ENCODE measurements at regions not wholly inside any gene's neighbourhood (a gene's known extent, or its start where the extent isn't known, plus 50 kb on each side); places are given as distances from the start of the nearest gene placed in this dataset.

GRCh38 chr22:26800858-26801257 is 143.5 kb downstream of the MIAT start:
- Histone ChIP-seq H3K79me1 (ENCODE audit: low read depth, low read length) (no peaks in the 10 kb centered on the region), H3K56ac (replicated peaks; ENCODE audit: insufficient read length, low read depth, low read length) (no peak overlapping the region), H2BK5ac (ENCODE audit: low read depth, low read length) (no peak overlapping the region), H4K91ac (replicated peaks; ENCODE audit: insufficient read length, low read length) (no peak overlapping the region), H3K27ac (ENCODE audit: low read depth, low read length) (no peak overlapping the region), H4K20me1 (replicated peaks in 1 of 2; ENCODE audit: control insufficient read depth in 1 of 2, insufficient read depth in 2 of 2, low read length in 2 of 2) (no peaks in the 10 kb centered on the region), H3K4ac (replicated peaks; ENCODE audit: insufficient read length, low read depth, low read length) (no peak overlapping the region), H2BK120ac (replicated peaks; ENCODE audit: low read depth, low read length) (no peak overlapping the region), H3K9me3 (ENCODE audit: insufficient read depth in 2 of 2, low read depth in 1 of 2, low read length in 1 of 2) (no peaks in the 10 kb centered on the region), H3K14ac (ENCODE audit: insufficient read length) (no peak overlapping the region), H2AFZ (ENCODE audit: low read length) (no peak overlapping the region), H3K79me2 (ENCODE audit: control insufficient read depth in 1 of 2, insufficient read depth in 2 of 2, low read length in 2 of 2) (no peaks in the 10 kb centered on the region), H3K23me2 (ENCODE audit: low read depth, low read length) (no peaks in the 10 kb centered on the region; the same call in 1 of the 2 replicates), H2BK12ac (ENCODE audit: low read depth, low read length) (no peak overlapping the region), H3K4me3 (ENCODE audit: extremely low read depth in 1 of 4, insufficient read depth in 2 of 4, low read depth in 3 of 4, low read length in 4 of 4) (no peak overlapping the region), H2BK20ac (ENCODE audit: low read length) (no peak overlapping the region), H3K23ac (ENCODE audit: insufficient read length) (no peak overlapping the region), H4K5ac (ENCODE audit: insufficient read length, low read depth, low read length) (no peak overlapping the region), H3K9ac (replicated peaks in 1 of 4; ENCODE audit: extremely low read depth in 1 of 4, low read depth in 3 of 4, low read length in 3 of 4) (peak overlapping the region in 3 of 4 experiments; percentile 9 to 47 (median 28); a peak in 1 of 7 replicates), H3K4me2 (ENCODE audit: insufficient read depth in 1 of 2, low read depth in 2 of 2, low read length in 2 of 2) (peak overlapping the region; percentile 26 to 44; a peak in 3 of 4 replicates), H4K8ac (ENCODE audit: extremely low read depth, insufficient read depth, low read length) (no peak overlapping the region), H3K4me1 (replicated peaks in 1 of 4; ENCODE audit: control insufficient read depth in 3 of 4, insufficient read depth in 4 of 4, low read length in 3 of 4) (peaks cover 2 to 13% (median 7%) of the 10 kb centered on the region in 4 experiments), H3K36me3 (ENCODE audit: control insufficient read depth in 2 of 4, insufficient read depth in 4 of 4, low read length in 3 of 4) (no peaks in the 10 kb centered on the region), H3K18ac (ENCODE audit: extremely low read depth, low read length) (peak overlapping the region; percentile 62; the same call in 1 of the 2 replicates), H2AK5ac (ENCODE audit: low read depth, low read length) (no peak overlapping the region), H2BK15ac (ENCODE audit: low read length) (no peak overlapping the region), H3K27me3 (replicated peaks in 1 of 4; ENCODE audit: control insufficient read depth in 3 of 4, extremely low read depth in 1 of 4, insufficient read depth in 3 of 4, low read length in 3 of 4) (no peaks in the 10 kb centered on the region)
- WGBS, 2 experiments (ENCODE audit: extremely low coverage in 1 of 2, insufficient coverage in 1 of 2, insufficient read length in 1 of 2, insufficient replicate concordance in 2 of 2, low coverage in 1 of 2, low lambda C conversion rate in 2 of 2, missing lambda C conversion rate in 1 of 2): 43% methylated on average over 7 of the region's 7 CpGs; no CpG with 5 or more reads in 1 of the 2 experiments
- DNase-seq (ENCODE audit: low read depth in 1 of 2, low spot score in 2 of 2): peak in 1 of 2 experiments; percentile 79
- peak; percentile 72; the same call in 1 of the 2 replicates for TF ChIP-seq TEAD4 (IDR thresholded peaks at IDR 0.05; ENCODE audit: low read depth, low read length)
- no peak for TF ChIP-seq TAF7 (optimal IDR thresholded peaks at IDR 0.05; ENCODE audit: borderline replicate concordance, low read depth, low read length)
- TF ChIP-seq TBP (IDR thresholded peaks at IDR 0.05; ENCODE audit: low read depth, low read length): 0 out of 2 replicates have a peak, but pooled peaks have one; percentile 11
- TF ChIP-seq TAF1 (IDR thresholded peaks at IDR 0.05; ENCODE audit: low read depth, low read length): peak; percentile 51; the same call in 1 of the 2 replicates
- peak; percentile 63 for FAIRE-seq
- ChIA-PET POLR2A (ENCODE audit: partially characterized antibody) (no interaction called here), CTCF (ENCODE audit: partially characterized antibody) (interaction anchor here (2.1 kb wide), 1 partner anchor 121 kb away, joined by 5 read pairs; no protein-coding TSS in a partner anchor)

Measured in H1 (cell line).